ENCODE measurements at regions not wholly inside any gene's neighbourhood (a gene's known extent, or its start where the extent isn't known, plus 50 kb on each side); places are given as distances from the start of the nearest gene placed in this dataset.

- H3K9me3 ChIP-seq (ENCODE audit: control insufficient read depth, low read length) = no peaks in the 10 kb centered on the region
- peaks cover 62% of the 10 kb centered on the region for H3K27me3 ChIP-seq (ENCODE audit: control insufficient read depth, insufficient read depth, low read length, poor library complexity, severe bottlenecking)
- Mint-ChIP-seq H3K4me1 (no peaks in the 10 kb centered on the region), H3K27ac (no peak overlapping the region), H3K27me3 (ENCODE audit: insufficient read depth) (peaks cover 69% of the 10 kb centered on the region), H3K36me3 (ENCODE audit: low read depth) (peaks cover 7% of the 10 kb centered on the region), H3K4me3 (no peak overlapping the region), H3K9me3 (no peaks in the 10 kb centered on the region)
- H3K27ac ChIP-seq (ENCODE audit: low read depth, low read length) = no peak overlapping the region
- WGBS, 2 experiments (ENCODE audit: insufficient coverage in 1 of 2, insufficient read length in 1 of 2) = 95% methylated on average over 3 of the region's 3 CpGs; no CpG with 5 or more reads in 1 of the 2 experiments
- no peak overlapping the region for H3K4me3 ChIP-seq (ENCODE audit: low read length)
- no peaks in the 10 kb centered on the region for H3K4me1 ChIP-seq (ENCODE audit: control insufficient read depth, insufficient read depth, low read length)
- no peak for DNase-seq
- H3K36me3 ChIP-seq (ENCODE audit: control insufficient read depth, insufficient read depth, low read length) = no peaks in the 10 kb centered on the region
- no peak for TF ChIP-seq CTCF (conservative IDR thresholded peaks at IDR 0.05)
- H3K9ac ChIP-seq (ENCODE audit: extremely low read depth, low read length, poor library complexity, severe bottlenecking) = no peak overlapping the region
Observed at GRCh38 chr6:30009113-30009512, 52.0 kb upstream of the POLR1H start.

Data from endodermal cell (in vitro differentiated cells).